ENCODE measurements at regions not wholly inside any gene's neighbourhood (a gene's known extent, or its start where the extent isn't known, plus 50 kb on each side); places are given as distances from the start of the nearest gene placed in this dataset.

DNA sequence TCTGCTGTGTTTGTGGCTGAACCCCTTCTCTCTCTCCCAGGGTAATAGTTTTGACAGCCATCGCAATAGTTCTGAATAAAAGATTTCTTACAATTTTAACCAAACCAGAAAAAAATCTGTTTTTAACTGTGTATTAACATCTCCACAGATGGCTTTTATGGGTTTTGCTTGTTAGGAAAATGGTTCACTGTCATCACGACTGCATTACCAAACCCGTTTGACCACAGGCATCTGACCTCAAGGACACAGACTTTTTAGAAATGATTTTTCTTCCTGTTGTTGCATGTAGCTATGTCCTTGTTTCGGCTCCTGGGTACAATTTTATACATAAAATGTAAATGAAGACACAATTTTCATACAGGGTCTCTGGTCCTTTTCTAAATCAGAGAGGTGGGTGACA is 316.1 kb downstream of the IRX1 start:
- Histone ChIP-seq H2AFZ (0 out of 2 replicates have a peak overlapping the region, but pooled peaks have one; percentile 7), H3K27me3 (ENCODE audit: insufficient read depth) (no peaks in the 10 kb centered on the region), H3K79me2 (replicated peaks; ENCODE audit: insufficient read depth) (no peaks in the 10 kb centered on the region), H3K4me2 (no peak overlapping the region), H4K20me1 (replicated peaks; ENCODE audit: insufficient read depth) (no peaks in the 10 kb centered on the region), H3K4me1 (ENCODE audit: insufficient read depth) (no peaks in the 10 kb centered on the region), H3F3A (replicated peaks; ENCODE audit: low read depth) (no peaks in the 10 kb centered on the region), H3K9me2 (ENCODE audit: insufficient read depth) (no peaks in the 10 kb centered on the region; the same call in 1 of the 2 replicates), H3K4me3 (no peak overlapping the region), H3K36me3 (ENCODE audit: insufficient read depth) (no peaks in the 10 kb centered on the region), H3K27ac (ENCODE audit: low read depth) (no peak overlapping the region)
- TF ChIP-seq EZH2phosphoT487 (IDR thresholded peaks at IDR 0.05; ENCODE audit: unreplicated experiment) (no peak), JUNB (IDR thresholded peaks at IDR 0.05; ENCODE audit: unreplicated experiment) (no peak), ZNF114 (CRISPR knock-in tag; IDR thresholded peaks at IDR 0.05) (no peak), EZH2 (IDR thresholded peaks at IDR 0.05; ENCODE audit: low read depth, unreplicated experiment) (no peak), ZNF331 (CRISPR knock-in tag; IDR thresholded peaks at IDR 0.05; ENCODE audit: low read depth) (no peak)
- TF ChIP-seq, protein P1, sequence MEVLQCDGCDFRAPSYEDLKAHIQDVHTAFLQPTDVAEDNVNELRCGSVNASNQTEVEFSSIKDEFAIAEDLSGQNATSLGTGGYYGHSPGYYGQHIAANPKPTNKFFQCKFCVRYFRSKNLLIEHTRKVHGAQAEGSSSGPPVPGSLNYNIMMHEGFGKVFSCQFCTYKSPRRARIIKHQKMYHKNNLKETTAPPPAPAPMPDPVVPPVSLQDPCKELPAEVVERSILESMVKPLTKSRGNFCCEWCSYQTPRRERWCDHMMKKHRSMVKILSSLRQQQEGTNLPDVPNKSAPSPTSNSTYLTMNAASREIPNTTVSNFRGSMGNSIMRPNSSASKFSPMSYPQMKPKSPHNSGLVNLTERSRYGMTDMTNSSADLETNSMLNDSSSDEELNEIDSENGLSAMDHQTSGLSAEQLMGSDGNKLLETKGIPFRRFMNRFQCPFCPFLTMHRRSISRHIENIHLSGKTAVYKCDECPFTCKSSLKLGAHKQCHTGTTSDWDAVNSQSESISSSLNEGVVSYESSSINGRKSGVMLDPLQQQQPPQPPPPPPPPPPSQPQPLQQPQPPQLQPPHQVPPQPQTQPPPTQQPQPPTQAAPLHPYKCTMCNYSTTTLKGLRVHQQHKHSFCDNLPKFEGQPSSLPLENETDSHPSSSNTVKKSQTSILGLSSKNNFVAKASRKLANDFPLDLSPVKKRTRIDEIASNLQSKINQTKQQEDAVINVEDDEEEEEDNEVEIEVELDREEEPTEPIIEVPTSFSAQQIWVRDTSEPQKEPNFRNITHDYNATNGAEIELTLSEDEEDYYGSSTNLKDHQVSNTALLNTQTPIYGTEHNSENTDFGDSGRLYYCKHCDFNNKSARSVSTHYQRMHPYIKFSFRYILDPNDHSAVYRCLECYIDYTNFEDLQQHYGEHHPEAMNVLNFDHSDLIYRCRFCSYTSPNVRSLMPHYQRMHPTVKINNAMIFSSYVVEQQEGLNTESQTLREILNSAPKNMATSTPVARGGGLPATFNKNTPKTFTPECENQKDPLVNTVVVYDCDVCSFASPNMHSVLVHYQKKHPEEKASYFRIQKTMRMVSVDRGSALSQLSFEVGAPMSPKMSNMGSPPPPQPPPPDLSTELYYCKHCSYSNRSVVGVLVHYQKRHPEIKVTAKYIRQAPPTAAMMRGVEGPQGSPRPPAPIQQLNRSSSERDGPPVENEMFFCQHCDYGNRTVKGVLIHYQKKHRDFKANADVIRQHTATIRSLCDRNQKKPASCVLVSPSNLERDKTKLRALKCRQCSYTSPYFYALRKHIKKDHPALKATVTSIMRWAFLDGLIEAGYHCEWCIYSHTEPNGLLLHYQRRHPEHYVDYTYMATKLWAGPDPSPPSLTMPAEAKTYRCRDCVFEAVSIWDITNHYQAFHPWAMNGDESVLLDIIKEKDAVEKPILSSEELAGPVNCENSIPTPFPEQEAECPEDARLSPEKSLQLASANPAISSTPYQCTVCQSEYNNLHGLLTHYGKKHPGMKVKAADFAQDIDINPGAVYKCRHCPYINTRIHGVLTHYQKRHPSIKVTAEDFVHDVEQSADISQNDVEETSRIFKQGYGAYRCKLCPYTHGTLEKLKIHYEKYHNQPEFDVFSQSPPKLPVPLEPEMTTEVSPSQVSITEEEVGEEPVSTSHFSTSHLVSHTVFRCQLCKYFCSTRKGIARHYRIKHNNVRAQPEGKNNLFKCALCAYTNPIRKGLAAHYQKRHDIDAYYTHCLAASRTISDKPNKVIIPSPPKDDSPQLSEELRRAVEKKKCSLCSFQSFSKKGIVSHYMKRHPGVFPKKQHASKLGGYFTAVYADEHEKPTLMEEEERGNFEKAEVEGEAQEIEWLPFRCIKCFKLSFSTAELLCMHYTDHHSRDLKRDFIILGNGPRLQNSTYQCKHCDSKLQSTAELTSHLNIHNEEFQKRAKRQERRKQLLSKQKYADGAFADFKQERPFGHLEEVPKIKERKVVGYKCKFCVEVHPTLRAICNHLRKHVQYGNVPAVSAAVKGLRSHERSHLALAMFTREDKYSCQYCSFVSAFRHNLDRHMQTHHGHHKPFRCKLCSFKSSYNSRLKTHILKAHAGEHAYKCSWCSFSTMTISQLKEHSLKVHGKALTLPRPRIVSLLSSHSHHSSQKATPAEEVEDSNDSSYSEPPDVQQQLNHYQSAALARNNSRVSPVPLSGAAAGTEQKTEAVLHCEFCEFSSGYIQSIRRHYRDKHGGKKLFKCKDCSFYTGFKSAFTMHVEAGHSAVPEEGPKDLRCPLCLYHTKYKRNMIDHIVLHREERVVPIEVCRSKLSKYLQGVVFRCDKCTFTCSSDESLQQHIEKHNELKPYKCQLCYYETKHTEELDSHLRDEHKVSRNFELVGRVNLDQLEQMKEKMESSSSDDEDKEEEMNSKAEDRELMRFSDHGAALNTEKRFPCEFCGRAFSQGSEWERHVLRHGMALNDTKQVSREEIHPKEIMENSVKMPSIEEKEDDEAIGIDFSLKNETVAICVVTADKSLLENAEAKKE (CRISPR knock-in tag; IDR thresholded peaks at IDR 0.05): no peak
- ATAC-seq (no peak), DNase-seq (ENCODE audit: low spot score) (no peak)
- H3K4me1 Mint-ChIP-seq: no peaks in the 10 kb centered on the region
- H3K4me3 Mint-ChIP-seq: no peak overlapping the region
- H3K36me3 Mint-ChIP-seq (ENCODE audit: low read depth): no peaks in the 10 kb centered on the region
- no peak overlapping the region for H3K27ac Mint-ChIP-seq
- H3K9me3 Mint-ChIP-seq: no peaks in the 10 kb centered on the region
- no peaks in the 10 kb centered on the region for H3K27me3 Mint-ChIP-seq (ENCODE audit: insufficient read depth, low read depth, poor library complexity)

DNA sequence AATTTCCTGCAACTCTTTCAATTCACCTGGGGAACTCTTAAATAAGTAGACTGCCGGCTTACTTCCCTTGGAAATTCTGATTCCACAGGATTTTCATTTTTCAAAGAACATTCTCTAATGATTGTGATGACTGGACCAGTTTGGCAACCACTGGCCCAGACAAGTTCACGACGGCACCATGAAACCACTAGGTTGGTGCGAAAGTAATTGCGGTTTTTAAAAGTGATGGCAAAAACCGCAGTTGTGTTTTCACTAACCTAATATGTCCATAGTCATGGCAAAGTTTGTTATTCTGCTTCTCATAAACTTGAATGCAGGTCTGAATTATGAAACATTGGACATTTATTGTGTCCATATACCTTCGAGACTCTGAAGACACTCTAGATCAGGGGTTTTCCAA is 317.2 kb downstream of the IRX1 start:
- Mint-ChIP-seq H3K9me3 (no peaks in the 10 kb centered on the region), H3K27me3 (ENCODE audit: insufficient read depth, low read depth, poor library complexity) (no peaks in the 10 kb centered on the region), H3K4me1 (no peaks in the 10 kb centered on the region), H3K36me3 (ENCODE audit: low read depth) (no peaks in the 10 kb centered on the region), H3K4me3 (no peak overlapping the region), H3K27ac (no peak overlapping the region)
- no peaks in the 10 kb centered on the region for H3F3A ChIP-seq (replicated peaks; ENCODE audit: low read depth)
- H3K4me1 ChIP-seq (ENCODE audit: insufficient read depth): no peaks in the 10 kb centered on the region
- ATAC-seq (no peak), DNase-seq (ENCODE audit: low spot score) (no peak)
- no peaks in the 10 kb centered on the region for H3K27me3 ChIP-seq (ENCODE audit: insufficient read depth)
- H3K4me3 ChIP-seq: no peak overlapping the region
- H3K36me3 ChIP-seq (ENCODE audit: insufficient read depth): no peaks in the 10 kb centered on the region
- H3K4me2 ChIP-seq: no peak overlapping the region
- TF ChIP-seq, protein P1 (CRISPR knock-in tag; IDR thresholded peaks at IDR 0.05): no peak
- TF ChIP-seq ZNF114 (CRISPR knock-in tag; IDR thresholded peaks at IDR 0.05): no peak
- H3K79me2 ChIP-seq (replicated peaks; ENCODE audit: insufficient read depth): no peaks in the 10 kb centered on the region
- H2AFZ ChIP-seq: no peak overlapping the region
- H4K20me1 ChIP-seq (replicated peaks; ENCODE audit: insufficient read depth): no peaks in the 10 kb centered on the region
- H3K27ac ChIP-seq (ENCODE audit: low read depth): no peak overlapping the region
- H3K9me2 ChIP-seq (ENCODE audit: insufficient read depth): peaks cover 4% of the 10 kb centered on the region; the same call in 1 of the 2 replicates

Data from GM23338 (cell line).